NCI-H1105 (cell line): ENCODE measurements at regions not wholly inside any gene's neighbourhood (a gene's known extent, or its start where the extent isn't known, plus 50 kb on each side); places are given as distances from the start of the nearest gene placed in this dataset.
"Not testable (repeated sequence)": the region's sequence is repeated elsewhere in the genome, so short reads cannot be mapped to it uniquely, and the experiment has no call there.

Source experiments
- DNase-seq: peaks from one replicate; lab custom pipeline; 2025; lab: John Stamatoyannopoulos, UW

DNA sequence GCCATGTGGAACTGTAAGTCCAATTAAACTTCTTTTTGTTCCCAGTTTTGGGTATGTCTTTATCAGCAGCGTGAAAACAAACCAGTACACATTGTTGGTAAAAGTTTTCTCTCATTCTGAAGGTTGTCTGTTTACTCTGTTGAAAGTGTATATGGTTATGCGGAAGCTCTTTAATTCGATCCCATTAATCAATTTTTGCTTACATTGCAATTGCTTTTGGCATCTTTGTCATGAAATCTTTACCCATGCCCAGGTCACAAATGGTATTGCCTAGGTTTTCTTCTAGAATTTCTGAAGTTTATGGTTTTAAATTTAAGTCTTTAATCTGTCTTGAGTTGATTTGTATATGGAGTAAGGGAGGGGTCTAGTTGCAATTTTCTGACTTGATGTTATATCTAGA is 1901.9 kb downstream of the MAT2B start:
- no peak for DNase-seq

GRCh38 chr5:165410476-165410875 is 1905.1 kb downstream of the MAT2B start:
- no peak for DNase-seq

DNA sequence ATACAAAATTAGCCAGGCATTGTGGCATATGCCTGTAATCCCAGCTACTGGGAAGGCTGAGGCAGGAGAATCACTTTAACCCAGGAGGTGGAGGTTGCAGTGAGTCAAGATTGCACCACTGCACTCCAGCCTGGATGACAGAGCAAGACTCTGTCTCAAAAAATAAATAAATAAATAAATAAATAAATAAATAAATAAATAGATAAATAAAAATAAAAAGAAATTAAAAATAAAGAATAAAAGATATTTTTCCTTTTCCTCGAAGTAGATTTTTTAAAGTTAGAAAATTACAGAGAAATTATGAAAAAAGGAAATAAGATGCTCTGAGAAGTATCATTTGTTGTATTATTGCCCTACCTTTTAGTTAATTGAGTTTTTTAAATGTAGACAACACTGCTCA is 1906.1 kb downstream of the MAT2B start:
- not testable (repeated sequence) for DNase-seq

DNA sequence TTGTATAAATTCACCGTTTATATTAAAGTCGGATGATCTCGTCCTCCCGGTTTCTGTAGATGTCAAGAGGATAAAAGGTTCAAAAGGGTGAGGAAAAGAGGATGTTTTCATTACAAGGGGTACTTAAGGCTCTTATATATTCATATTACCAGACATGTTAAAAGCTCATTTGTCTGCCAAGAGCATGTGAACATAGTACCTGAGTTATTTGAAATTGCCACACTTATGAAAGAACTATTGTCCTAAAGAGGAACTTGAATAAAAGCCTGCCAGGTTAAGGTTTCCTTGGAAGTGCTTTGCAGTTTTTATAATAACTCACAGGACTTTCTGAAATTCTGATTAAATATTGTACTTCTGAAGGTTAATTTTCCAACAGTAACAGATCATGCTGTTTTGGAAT is 1915.1 kb downstream of the MAT2B start:
- no peak for DNase-seq

GRCh38 chr5:165423697-165424299 is 1918.4 kb downstream of the MAT2B start:
- no peak for DNase-seq

DNA sequence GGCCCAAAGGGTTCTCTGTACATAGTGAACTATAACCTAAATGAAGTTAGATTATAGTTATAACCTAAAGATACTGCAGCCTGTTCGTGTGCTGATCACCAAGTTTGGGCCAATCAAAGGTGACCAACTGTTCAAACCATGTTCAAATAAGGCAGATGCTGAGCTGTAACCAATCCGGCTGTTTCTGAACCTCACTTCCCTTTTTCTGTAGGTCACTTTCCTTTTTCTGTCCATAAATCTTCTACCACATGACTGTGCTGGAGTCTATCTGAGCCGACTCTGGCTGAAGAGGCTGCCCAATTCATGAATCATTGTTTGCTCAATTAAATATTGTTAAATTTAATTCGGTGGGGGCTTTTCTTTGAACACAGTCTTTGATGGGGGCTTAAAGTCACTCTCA is 1920.2 kb downstream of the MAT2B start:
- DNase-seq = no peak

DNA sequence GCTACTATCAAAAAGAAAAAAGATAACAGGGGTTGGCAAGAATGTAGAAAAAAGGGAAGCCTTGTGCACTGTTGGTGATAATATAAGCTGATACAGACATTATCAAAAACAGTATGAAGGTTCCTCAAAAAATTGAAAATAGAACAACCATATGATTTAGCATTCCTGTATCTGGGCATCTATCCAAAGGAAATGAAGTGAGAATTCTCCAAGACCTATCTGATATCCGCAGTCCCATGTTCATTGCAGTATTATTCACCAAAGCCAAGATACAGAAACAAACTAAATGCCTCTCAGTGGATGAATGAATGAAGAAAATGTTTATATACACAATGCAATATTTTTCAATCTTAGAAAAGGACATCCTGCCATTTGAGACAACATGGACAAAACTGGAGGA is 1943.3 kb downstream of the MAT2B start:
- no peak for DNase-seq

DNA sequence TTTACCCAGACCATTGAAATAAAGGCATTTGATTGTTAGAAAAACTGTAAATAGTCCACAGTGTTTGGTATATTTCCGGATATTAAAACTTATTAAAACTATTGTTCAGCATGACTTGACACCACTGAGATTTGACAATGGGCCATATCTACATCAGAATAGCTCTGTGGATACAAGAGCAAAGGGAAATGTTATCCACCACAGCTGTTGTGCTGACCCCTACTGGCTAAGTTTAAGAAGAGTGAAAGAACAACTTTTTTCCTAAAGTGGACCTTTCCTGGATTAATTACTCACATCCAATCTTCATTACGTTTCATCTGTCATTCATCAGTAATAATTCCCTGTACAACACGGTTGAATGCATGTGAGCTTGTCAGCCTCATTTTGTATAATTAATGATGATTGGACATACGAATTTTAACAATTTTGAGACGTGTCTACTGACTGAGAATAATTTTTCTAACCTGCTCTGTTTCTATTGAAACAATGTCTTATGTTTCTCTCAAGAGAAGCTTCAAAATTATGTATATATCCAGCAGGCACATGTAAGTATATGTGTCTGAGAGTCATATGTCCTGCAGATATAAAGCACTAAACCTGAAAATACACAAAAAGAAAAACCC is 1952.6 kb downstream of the MAT2B start:
- no peak for DNase-seq

DNA sequence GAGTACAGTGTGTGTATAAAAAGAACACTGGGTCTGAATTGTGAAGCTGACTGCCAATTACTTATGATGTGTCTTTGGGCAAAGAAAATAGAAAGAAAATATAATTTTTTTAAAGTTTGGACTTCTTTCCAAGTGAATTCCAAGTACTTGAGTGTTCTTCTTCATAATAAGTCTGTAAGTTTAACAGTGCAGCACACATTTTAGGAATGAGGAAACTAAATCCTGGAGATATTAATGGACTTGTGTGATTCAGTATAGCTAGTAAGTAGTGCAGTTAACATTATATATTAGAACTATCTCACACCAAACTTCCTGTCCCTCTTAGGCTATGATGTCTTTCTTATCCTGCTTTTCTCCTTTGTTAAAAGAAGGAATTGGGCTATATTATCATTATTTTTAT is 1953.8 kb downstream of the MAT2B start:
- DNase-seq = no peak

DNA sequence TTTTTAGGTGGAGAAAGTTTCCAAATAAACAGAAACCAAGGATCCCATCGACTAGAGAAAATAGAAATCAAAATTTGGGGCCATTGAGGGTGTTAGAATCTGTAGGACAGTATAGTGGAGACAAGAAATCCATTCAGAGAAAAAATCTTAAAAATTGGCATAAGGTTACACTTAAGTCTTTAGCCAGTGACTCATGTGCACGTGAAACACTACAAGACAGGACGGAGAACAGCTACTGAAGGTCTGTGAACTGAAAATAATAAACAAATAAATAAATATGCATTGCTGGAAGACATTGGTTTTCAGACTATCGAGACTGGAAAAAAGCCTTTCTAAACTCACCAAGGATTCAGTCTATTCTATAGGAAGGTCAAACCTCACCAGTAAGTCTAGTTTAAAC is 1955.5 kb downstream of the MAT2B start:
- no peak for DNase-seq

DNA sequence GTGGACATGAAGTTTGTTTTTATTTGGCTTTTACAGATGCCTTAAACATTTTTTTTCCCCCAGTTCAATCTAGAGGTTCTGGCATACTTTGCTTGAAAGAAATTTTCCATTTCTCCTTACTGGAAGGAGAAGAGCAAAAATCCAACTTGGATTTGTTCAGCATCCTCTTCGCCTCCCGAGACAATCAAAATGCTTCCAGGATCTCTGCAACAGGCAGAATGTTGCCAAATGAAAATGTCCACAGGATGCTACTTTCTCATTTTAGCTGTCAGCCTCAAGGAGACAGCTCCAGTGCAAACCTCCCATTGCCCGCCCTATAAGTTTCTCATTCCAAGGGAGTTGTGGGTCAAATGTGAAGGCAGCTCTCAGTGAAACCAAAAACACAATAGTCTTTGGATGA is 1972.1 kb downstream of the MAT2B start:
- no peak for DNase-seq

DNA sequence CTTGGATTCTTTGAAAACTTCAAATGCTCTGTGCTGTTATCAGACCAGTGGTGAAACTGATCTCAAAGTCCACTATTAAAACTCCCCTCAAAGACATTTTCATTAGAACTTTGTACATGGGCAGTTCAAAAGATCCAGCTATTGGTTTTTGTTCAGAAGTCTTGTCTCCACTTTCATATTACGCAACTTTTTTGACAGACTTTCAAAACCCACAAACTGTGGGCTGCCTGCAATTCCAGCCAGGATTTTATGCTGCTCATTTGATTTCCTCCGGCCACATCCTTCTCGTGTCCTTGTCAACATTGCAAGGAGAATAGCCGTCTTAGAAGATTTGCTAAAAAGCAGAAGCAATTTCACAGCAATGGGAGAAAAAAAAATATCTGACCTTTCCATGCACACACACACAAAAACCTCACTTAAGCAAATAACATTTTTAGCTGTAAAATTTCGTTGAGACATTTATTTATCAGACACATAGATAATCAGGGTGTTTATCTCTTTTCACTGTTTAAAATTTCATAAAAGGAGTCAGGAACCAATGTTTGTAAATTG is 1990.5 kb downstream of the MAT2B start:
- no peak for DNase-seq

DNA sequence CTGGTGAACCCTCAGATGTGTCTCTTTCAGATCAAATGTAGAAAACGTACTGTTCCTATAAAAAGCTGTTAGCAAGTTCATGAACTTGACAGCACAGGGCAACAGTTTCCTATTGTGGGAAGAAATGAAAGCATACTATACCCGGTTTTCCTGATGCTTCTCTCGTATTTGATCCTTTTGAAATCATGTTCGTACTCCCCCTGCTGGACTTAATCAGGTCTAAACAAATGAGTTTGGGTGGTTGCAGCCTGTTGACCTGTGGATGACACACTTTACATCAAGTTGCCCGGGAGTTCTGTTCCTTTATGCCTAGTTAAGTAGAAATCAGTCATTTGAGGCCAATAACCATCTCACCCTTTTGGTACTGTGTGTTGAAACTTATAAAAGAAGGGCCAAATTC is 1992.3 kb downstream of the MAT2B start:
- DNase-seq = no peak

DNA sequence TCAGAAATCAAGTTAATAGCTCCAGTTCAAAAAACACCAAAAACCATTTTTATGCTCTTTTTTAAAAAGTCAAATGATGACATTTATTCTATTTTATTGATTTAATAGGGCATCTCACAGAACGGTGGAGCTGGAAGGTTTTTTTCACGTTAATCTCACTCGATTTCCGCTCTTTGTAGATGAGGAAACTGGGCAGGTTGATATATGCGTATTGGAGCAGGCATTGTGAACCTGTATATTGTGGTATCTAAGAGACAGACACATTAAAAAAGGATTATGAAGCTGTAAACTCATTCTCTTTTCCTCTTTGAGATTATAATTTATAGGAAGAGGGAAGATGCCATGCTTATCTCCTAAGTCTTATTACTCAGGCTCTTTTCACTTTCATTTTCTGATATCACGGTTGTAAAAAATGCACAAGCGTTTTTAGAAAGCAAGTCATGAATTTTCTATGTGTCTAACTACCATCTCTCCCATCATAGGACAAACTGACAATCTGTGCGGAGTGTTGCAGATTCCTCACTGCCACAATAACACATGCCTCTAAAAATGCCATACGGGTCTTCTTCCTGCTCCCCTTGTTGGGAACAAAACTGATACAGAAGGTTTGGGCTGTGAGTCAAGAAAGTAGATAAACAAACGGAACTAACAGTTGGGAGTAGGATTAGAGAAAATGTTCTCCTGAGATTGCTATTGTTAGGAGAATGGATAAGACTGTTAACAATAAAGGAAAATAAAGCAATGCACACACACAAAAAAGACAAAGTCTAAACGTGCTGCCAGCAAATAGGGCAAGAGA is 1997.7 kb downstream of the MAT2B start:
- no peak for DNase-seq

- DNase-seq = no peak
These were observed 1999.3 kb downstream of the MAT2B start for GRCh38 chr5:165504674-165505073.

DNA sequence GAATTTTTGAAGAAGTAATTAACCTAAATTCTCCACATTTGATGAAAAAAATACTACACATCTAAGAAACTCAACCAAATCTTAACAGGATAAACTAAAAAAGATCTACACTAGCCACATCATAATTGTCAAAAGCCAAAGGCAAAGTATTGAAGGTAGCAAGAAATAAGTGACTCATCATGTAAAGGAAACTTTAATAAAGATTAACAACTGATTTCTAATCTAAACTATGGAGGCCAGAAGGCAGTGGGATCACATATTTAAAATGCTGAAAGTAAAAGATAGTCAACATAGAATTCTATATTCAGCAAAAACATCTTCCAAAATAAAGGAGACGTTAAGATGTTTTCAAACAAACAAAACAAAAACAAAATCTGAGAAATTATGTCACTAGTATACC is 2002.9 kb downstream of the MAT2B start:
- DNase-seq = no peak

- no peak for DNase-seq
These were observed 2003.4 kb downstream of the MAT2B start for GRCh38 chr5:165508861-165509260.

- no peak for DNase-seq
These were observed 2016.6 kb downstream of the MAT2B start for GRCh38 chr5:165521816-165522610.

DNA sequence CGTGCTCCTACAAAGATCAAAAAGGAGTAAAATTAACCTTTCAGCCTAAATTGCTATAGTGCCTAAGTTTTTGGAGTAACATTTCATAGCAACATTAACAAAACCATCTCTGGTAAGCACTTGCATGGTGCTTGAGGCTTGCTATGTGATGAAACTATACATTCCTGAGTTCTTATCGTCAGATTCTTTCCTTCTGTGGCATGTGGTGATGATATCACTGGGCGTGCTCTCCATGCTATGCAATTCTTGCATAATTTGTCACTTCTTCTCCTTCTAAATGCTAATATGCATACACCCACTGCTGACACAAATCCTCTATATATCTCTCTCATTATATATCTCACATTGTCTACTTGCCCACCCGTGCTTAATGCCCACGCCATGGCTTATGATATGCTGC is 2019.9 kb downstream of the MAT2B start:
- DNase-seq = no peak

- DNase-seq = no peak
These were observed 2020.9 kb downstream of the MAT2B start for GRCh38 chr5:165526357-165526756.

GRCh38 chr5:165527577-165527976 is 2022.2 kb downstream of the MAT2B start:
- no peak for DNase-seq

- DNase-seq = no peak
These were observed 2032.6 kb downstream of the MAT2B start for GRCh38 chr5:165538065-165538464.
